ENCODE measurements at regions not wholly inside any gene's neighbourhood (a gene's known extent, or its start where the extent isn't known, plus 50 kb on each side); places are given as distances from the start of the nearest gene placed in this dataset.

GRCh38 chr4:81358154-81358553 is 113.6 kb downstream of the RASGEF1B start:
- Histone ChIP-seq H3K4me1 (no peaks in the 10 kb centered on the region), H3K27me3 (no peaks in the 10 kb centered on the region), H3K36me3 (no peaks in the 10 kb centered on the region), H3K4me3 (no peak overlapping the region), H3K9me3 (no peaks in the 10 kb centered on the region), H3K27ac (no peak overlapping the region)
- intact Hi-C loops (cut with DNase I), result no loop called here
- DNase-seq, result no peak
- WGBS, 2 donors, result 35 to 54% methylated on average over 2 of the region's 2 CpGs
- TF ChIP-seq POLR2A (IDR thresholded peaks at IDR 0.05), result no peak
- TF ChIP-seq POLR2AphosphoS5 (IDR thresholded peaks at IDR 0.05), result no peak
- no peak for TF ChIP-seq EP300 (IDR thresholded peaks at IDR 0.05)
- TF ChIP-seq CTCF (IDR thresholded peaks at IDR 0.05), result no peak

- intact Hi-C loops (cut with DNase I), result no loop called here
Measured at GRCh38 chr4:81356621-81357020, 115.1 kb downstream of the RASGEF1B start.

GRCh38 chr4:81355136-81355535 is 116.6 kb downstream of the RASGEF1B start:
- no peak for DNase-seq
- H3K36me3 ChIP-seq, result no peaks in the 10 kb centered on the region
- H3K27me3 ChIP-seq, result no peaks in the 10 kb centered on the region
- intact Hi-C loops (cut with DNase I), result no loop called here
- H3K4me3 ChIP-seq, result no peak overlapping the region
- H3K4me1 ChIP-seq, result no peaks in the 10 kb centered on the region
- H3K27ac ChIP-seq, result no peak overlapping the region
- WGBS, 2 donors, result 83% methylated on average over 2 of the region's 2 CpGs
- no peak for TF ChIP-seq POLR2AphosphoS5 (IDR thresholded peaks at IDR 0.05)
- TF ChIP-seq EP300 (IDR thresholded peaks at IDR 0.05), result no peak
- no peak for TF ChIP-seq POLR2A (IDR thresholded peaks at IDR 0.05)
- no peak for TF ChIP-seq CTCF (IDR thresholded peaks at IDR 0.05)
- no peaks in the 10 kb centered on the region for H3K9me3 ChIP-seq

More at GRCh38 chr4:81356621-81357020, 115.1 kb downstream of the RASGEF1B start:
- no peaks in the 10 kb centered on the region for H3K9me3 ChIP-seq
- TF ChIP-seq POLR2AphosphoS5 (IDR thresholded peaks at IDR 0.05) (no peak), CTCF (IDR thresholded peaks at IDR 0.05) (no peak), POLR2A (IDR thresholded peaks at IDR 0.05) (no peak), EP300 (IDR thresholded peaks at IDR 0.05) (no peak)
- no peaks in the 10 kb centered on the region for H3K36me3 ChIP-seq
- no peak for DNase-seq
- 88 to 100% methylated on average over 1 of the region's 1 CpG for WGBS, 2 donors
- H3K4me1 ChIP-seq, result no peaks in the 10 kb centered on the region
- no peak overlapping the region for H3K27ac ChIP-seq
- H3K27me3 ChIP-seq, result no peaks in the 10 kb centered on the region
- no peak overlapping the region for H3K4me3 ChIP-seq

- intact Hi-C loops (cut with DNase I), result loop anchor here (5.0 kb wide), 1 partner anchor 282 kb away; no protein-coding TSS in a partner anchor
- no peaks in the 10 kb centered on the region for H3K9me3 ChIP-seq
- no peak for TF ChIP-seq POLR2A (IDR thresholded peaks at IDR 0.05)
- no peak for TF ChIP-seq POLR2AphosphoS5 (IDR thresholded peaks at IDR 0.05)
- no peak for TF ChIP-seq CTCF (IDR thresholded peaks at IDR 0.05)
- TF ChIP-seq EP300 (IDR thresholded peaks at IDR 0.05), result no peak
- no peaks in the 10 kb centered on the region for H3K27me3 ChIP-seq
- H3K36me3 ChIP-seq, result no peaks in the 10 kb centered on the region
- no peak overlapping the region for H3K27ac ChIP-seq
- no peak overlapping the region for H3K4me3 ChIP-seq
- WGBS, 2 donors, result 62 to 68% methylated on average over 1 of the region's 1 CpG
- no peaks in the 10 kb centered on the region for H3K4me1 ChIP-seq
- no peak for DNase-seq
Measured at GRCh38 chr4:81353861-81354260, 117.8 kb downstream of the RASGEF1B start.

- intact Hi-C loops (cut with DNase I), result loop anchor here (5.0 kb wide), 1 partner anchor 280 kb away; no protein-coding TSS in a partner anchor
Measured at GRCh38 chr4:81352446-81352835, 119.3 kb downstream of the RASGEF1B start.

More at GRCh38 chr4:81352446-81352835, 119.3 kb downstream of the RASGEF1B start:
- no peak overlapping the region for H3K27ac ChIP-seq
- H3K4me3 ChIP-seq, result no peak overlapping the region
- WGBS, 2 donors, result 47 to 71% methylated on average over 2 of the region's 2 CpGs
- no peaks in the 10 kb centered on the region for H3K4me1 ChIP-seq
- no peak for TF ChIP-seq POLR2A (IDR thresholded peaks at IDR 0.05)
- TF ChIP-seq POLR2AphosphoS5 (IDR thresholded peaks at IDR 0.05), result no peak
- no peak for TF ChIP-seq CTCF (IDR thresholded peaks at IDR 0.05)
- no peak for TF ChIP-seq EP300 (IDR thresholded peaks at IDR 0.05)
- H3K9me3 ChIP-seq, result no peaks in the 10 kb centered on the region
- DNase-seq, result no peak
- no peaks in the 10 kb centered on the region for H3K27me3 ChIP-seq
- H3K36me3 ChIP-seq, result no peaks in the 10 kb centered on the region

Measured in sigmoid colon (tissue), 6 donors.